GM12878 (cell line): ENCODE measurements at regions not wholly inside any gene's neighbourhood (a gene's known extent, or its start where the extent isn't known, plus 50 kb on each side); places are given as distances from the start of the nearest gene placed in this dataset.

ENCODE experiments used
- ATAC-seq: fragments of 200-7000 bp; cut with Tn5 transposase; 3 replicates; pipeline ENCODE4 v1.9.1; 2020; ENCODE audit warnings: mild to moderate bottlenecking, moderate library complexity
- BruUV-seq: library from RNA; stranded (reverse); fragments of 400-500 nt; replicated peaks from 2 replicates; lab custom pipeline; 2021; lab: Mats Ljungman, UMichigan
- CTCF ChIA-PET: fragments of 300-600 bp; sonication (Branson Sonifier 250); formaldehyde crosslinking; extraction: SDS; loops from one replicate; lab custom pipeline; 2021; ENCODE audit warnings: inconsistent platforms; lab: Yijun Ruan, JAX
- POLR2A ChIA-PET: fragments of 350-600 bp; formaldehyde crosslinking; extraction: SDS; loops from one replicate; lab custom pipeline; 2021; ENCODE audit warnings: inconsistent platforms; lab: Charles Lee
- RAD21 ChIA-PET: fragments of 300-600 bp; sonication (Branson Sonifier 250); formaldehyde crosslinking; loops from one replicate; lab custom pipeline; 2023; ENCODE audit warnings: antibody characterized with exemption; ENCODE audit not compliant: unreplicated experiment; lab: Charles Lee
- SMC1A ChIA-PET: fragments of 300-600 bp; sonication (Branson Sonifier 250); formaldehyde crosslinking; loops from one replicate; lab custom pipeline; 2023; ENCODE audit not compliant: unreplicated experiment, uncharacterized antibody; lab: Charles Lee
- DNase-seq: peaks from one replicate; pipeline ENCODE4 v3.0.0-alpha.2; 2011; ENCODE audit warnings: low read depth, low spot score
- FAIRE-seq: peaks from 3 replicates; lab custom pipeline; 2011; peaks lifted over from hg19 to GRCh38; lab: Jason Lieb, UNC
- H2AFZ ChIP-seq: 2 replicates; pipeline ENCODE4 v1.6.0; 2011; ENCODE audit warnings: low read depth, low read length, control low read depth; ENCODE audit not compliant: control insufficient read depth
- H3K27ac ChIP-seq: 2 replicates; pipeline ENCODE4 v1.5.1; 2011; ENCODE audit warnings: control low read depth; ENCODE audit not compliant: control insufficient read depth, insufficient read depth
- H3K27me3 ChIP-seq, 2 experiments: replicated peaks in 1 of 2; 2 replicates each; pipeline versions ENCODE4 v1.6.0 to v1.6.1; 2011; ENCODE audit warnings: low read length in 1 of 2; ENCODE audit not compliant: control insufficient read depth in 2 of 2, insufficient read depth in 2 of 2
- H3K36me3 ChIP-seq, 2 experiments: 2 replicates each; pipeline ENCODE4 v1.5.1; 2011; ENCODE audit warnings: low read length in 1 of 2; ENCODE audit not compliant: control insufficient read depth in 2 of 2, insufficient read depth in 2 of 2
- H3K4me1 ChIP-seq: 2 replicates; pipeline ENCODE4 v1.6.1; 2011; ENCODE audit warnings: mild to moderate bottlenecking, low read length, moderate library complexity, mixed read lengths; ENCODE audit not compliant: control insufficient read depth, insufficient read depth
- H3K4me2 ChIP-seq: 2 replicates; pipeline ENCODE4 v1.6.0; 2011; ENCODE audit warnings: control low read depth; ENCODE audit not compliant: control insufficient read depth, insufficient read depth
- H3K4me3 ChIP-seq: fragments of 200-600 bp; sonication (generic); 2 replicates; pipeline ENCODE4 v1.5.1; 2016
- H3K79me2 ChIP-seq: 2 replicates; pipeline ENCODE4 v1.6.0; 2011; ENCODE audit warnings: low read length; ENCODE audit not compliant: control insufficient read depth, insufficient read depth
- H3K9ac ChIP-seq: 2 replicates; pipeline ENCODE4 v1.8.0; 2011; ENCODE audit warnings: low read length, control low read depth, mixed read lengths; ENCODE audit not compliant: control insufficient read depth, insufficient read depth
- H3K9me3 ChIP-seq: replicated peaks from 3 replicates; pipeline ENCODE4 v1.5.1; 2011; ENCODE audit warnings: mild to moderate bottlenecking, low read length; ENCODE audit not compliant: control insufficient read depth, insufficient read depth
- H4K20me1 ChIP-seq: 2 replicates; pipeline ENCODE4 v1.6.0; 2011; ENCODE audit not compliant: control insufficient read depth, insufficient read depth
- ASH2L ChIP-seq: fragments of 300-600, 200-600 bp; sonication (generic); IDR thresholded peaks from 2 replicates; pipeline ENCODE4 v1.6.1; 2017; ENCODE audit warnings: low read depth, mild to moderate bottlenecking, borderline replicate concordance
- ATF7 ChIP-seq: fragments of 450-650 bp; IDR thresholded peaks from 2 replicates; pipeline ENCODE4 v1.6.1; 2016; ENCODE audit warnings: low read depth, mild to moderate bottlenecking
- CREB1 ChIP-seq: IDR thresholded peaks from 2 replicates; pipeline ENCODE4 v1.6.1; 2012; ENCODE audit warnings: low read depth, mild to moderate bottlenecking, inconsistent platforms
- FOXM1 ChIP-seq: IDR thresholded peaks from 2 replicates; pipeline ENCODE4 v1.6.1; 2012; ENCODE audit warnings: low read depth, mild to moderate bottlenecking, inconsistent platforms, low read length, moderate library complexity
- MTA2 ChIP-seq: fragments of 450-650 bp; IDR thresholded peaks from 2 replicates; pipeline ENCODE4 v1.6.1; 2016; ENCODE audit warnings: low read depth, mild to moderate bottlenecking, moderate library complexity
- PAX8 ChIP-seq: fragments of 450-650 bp; IDR thresholded peaks from 2 replicates; pipeline ENCODE4 v1.6.1; 2017; ENCODE audit warnings: mild to moderate bottlenecking, moderate library complexity
- ZBTB33 ChIP-seq: fragments of 450-650 bp; IDR thresholded peaks from 2 replicates; pipeline ENCODE4 v1.6.1; 2017; ENCODE audit warnings: mild to moderate bottlenecking
- ZBTB4 ChIP-seq: fragments of 450-650 bp; formaldehyde crosslinking; IDR thresholded peaks from 2 replicates; pipeline ENCODE4 v1.4.0; 2022; ENCODE audit warnings: mild to moderate bottlenecking, moderate library complexity
- WGBS: methylation state at CpG from one replicate; pipeline ENCODE4 v1.1.6; 2016; ENCODE audit warnings: low lambda C conversion rate; ENCODE audit not compliant: insufficient replicate concordance, insufficient coverage; ENCODE audit errors: missing lambda C conversion rate; 5-methylcytosine and 5-hydroxymethylcytosine counted together
- in situ Hi-C: fragments of 300-500 bp; cut with MboI; formaldehyde crosslinking; loops from 9 replicates; pipeline ENCODE4 v1.14.3; 2018; ENCODE audit warnings: mixed read lengths
- intact Hi-C: fragments of 100-400 bp; cut with micrococcal nuclease; formaldehyde crosslinking; loops from one replicate; pipeline ENCODE4 v1.14.2; 2022; ENCODE audit not compliant: unreplicated experiment
- TF ChIP-seq, protein P1 (sequence below): IDR thresholded peaks from 2 replicates; pipeline ENCODE4 v1.6.1; 2011; ENCODE audit warnings: borderline replicate concordance, low read depth, mild to moderate bottlenecking, moderate library complexity, low read length; ENCODE audit not compliant: insufficient read depth, poor library complexity, severe bottlenecking

DNA sequence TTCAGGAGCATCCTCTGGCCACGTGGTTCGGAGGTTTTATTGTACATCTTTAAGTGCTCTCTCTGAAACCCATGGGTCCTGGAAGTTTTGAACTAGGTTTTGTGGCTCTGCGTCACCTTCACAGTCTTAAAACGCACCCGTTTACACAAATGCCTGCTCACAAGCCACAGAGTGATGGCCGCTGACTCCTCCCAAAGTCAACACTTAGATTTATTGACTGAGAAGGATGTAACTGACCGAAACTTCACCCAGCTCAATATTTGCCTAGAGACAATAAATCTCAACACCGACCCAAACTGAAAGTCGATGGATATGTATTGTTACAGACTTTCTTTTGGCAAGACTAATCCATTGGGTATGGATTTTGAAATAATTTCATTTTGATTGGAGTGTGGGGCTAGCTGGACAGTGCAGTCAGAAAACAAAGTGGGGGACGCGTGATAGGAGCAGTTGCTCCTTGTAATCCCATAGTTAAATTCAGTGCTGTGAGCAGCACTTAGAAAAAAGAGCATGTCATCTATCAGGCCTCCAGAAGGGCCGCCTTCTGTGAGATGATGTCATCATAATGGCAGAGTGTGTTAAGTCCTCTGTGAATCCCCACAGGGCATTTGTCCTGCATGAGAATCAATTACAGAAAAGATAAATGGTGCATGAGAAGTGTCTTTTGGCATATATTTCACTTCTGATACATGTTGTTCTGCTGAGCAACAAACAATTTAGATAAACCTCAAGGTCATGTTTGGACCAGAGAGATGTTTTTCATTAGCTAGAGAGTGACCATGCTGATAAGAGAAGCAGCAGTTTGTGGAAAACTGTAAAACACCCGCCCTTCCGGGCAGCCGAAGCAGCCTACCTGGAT lies 183.7 kb downstream of the INO80D start:
- CTCF ChIA-PET, result interaction anchor here (0.6 to 1.9 kb wide), 2 partner anchors 24 to 46 kb away, joined by 4 to 10 read pairs; no protein-coding TSS in a partner anchor
- RAD21 ChIA-PET, result no interaction called here
- Histone ChIP-seq H4K20me1 (no peaks in the 10 kb centered on the region), H3K9me3 (no peaks in the 10 kb centered on the region; the same call in 1 of the 3 replicates), H3K79me2 (no peaks in the 10 kb centered on the region), H3K4me3 (no peak overlapping the region), H3K27me3 (no peaks in the 10 kb centered on the region; a peak in 1 of 4 replicates), H3K9ac (no peak overlapping the region), H3K27ac (no peak overlapping the region), H2AFZ (no peak overlapping the region), H3K36me3 (no peaks in the 10 kb centered on the region), H3K4me2 (no peak overlapping the region), H3K4me1 (no peaks in the 10 kb centered on the region)
- in situ Hi-C loops, result no loop called here
- DNase-seq (no peak), ATAC-seq (0 out of 3 replicates have a peak, but pooled peaks have one; percentile 32), FAIRE-seq (no peak)
- BruUV-seq, result no TSS peak
- POLR2A ChIA-PET, result interaction anchor here (0.7 kb wide), 1 partner anchor 65 kb away, joined by 3 read pairs; no protein-coding TSS in a partner anchor
- SMC1A ChIA-PET, result no interaction called here
- TF ChIP-seq ASH2L, result no peak
- TF ChIP-seq ATF7, result peak; percentile 38; the same call in 1 of the 2 replicates
- 45% methylated on average over 15 of the region's 15 CpGs for WGBS
- intact Hi-C loops, result no loop called here

DNA sequence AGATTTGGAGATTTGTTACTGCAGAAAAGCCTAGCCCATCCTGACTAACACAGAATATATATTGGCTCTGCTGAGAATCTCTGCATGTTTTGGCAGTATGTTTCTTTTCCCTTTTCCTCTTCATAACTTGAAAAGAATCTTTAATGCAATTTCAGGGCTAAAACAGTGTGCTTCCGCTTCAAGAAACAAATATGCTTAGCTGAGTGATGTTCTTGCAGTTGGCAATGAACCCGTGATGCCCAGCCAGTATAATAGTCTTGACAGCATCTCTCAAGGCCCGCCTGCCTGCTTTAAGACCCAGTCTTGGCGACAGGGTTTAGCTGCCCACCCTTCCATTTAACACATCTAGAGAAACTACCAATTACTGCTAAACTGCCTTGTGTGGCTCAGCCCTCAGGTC lies 184.5 kb downstream of the INO80D start:
- ChIA-PET POLR2A (no interaction called here), CTCF (interaction anchor here (1.9 kb wide), 1 partner anchor 24 kb away, joined by 10 read pairs; no protein-coding TSS in a partner anchor), RAD21 (no interaction called here), SMC1A (no interaction called here)
- ATAC-seq, result no peak
- no peak overlapping the region for H3K27ac ChIP-seq
- no peaks in the 10 kb centered on the region; the same call in 1 of the 3 replicates for H3K9me3 ChIP-seq
- no TSS peak for BruUV-seq
- intact Hi-C loops (no loop called here), in situ Hi-C loops (no loop called here)
- no peak overlapping the region for H2AFZ ChIP-seq
- no peaks in the 10 kb centered on the region for H3K4me1 ChIP-seq
- no peaks in the 10 kb centered on the region for H3K36me3 ChIP-seq
- no peak for FAIRE-seq
- H3K9ac ChIP-seq, result no peak overlapping the region
- no peaks in the 10 kb centered on the region; a peak in 1 of 4 replicates for H3K27me3 ChIP-seq
- H3K4me3 ChIP-seq, result no peak overlapping the region
- no peak for DNase-seq
- 15% methylated on average over 4 of the region's 4 CpGs for WGBS
- no peaks in the 10 kb centered on the region for H3K79me2 ChIP-seq
- H3K4me2 ChIP-seq, result no peak overlapping the region
- no peaks in the 10 kb centered on the region for H4K20me1 ChIP-seq
- no peak for TF ChIP-seq ZBTB4
- TF ChIP-seq ZBTB33, result no peak
- TF ChIP-seq MTA2, result no peak
- TF ChIP-seq CREB1, result no peak
- TF ChIP-seq, protein P1, sequence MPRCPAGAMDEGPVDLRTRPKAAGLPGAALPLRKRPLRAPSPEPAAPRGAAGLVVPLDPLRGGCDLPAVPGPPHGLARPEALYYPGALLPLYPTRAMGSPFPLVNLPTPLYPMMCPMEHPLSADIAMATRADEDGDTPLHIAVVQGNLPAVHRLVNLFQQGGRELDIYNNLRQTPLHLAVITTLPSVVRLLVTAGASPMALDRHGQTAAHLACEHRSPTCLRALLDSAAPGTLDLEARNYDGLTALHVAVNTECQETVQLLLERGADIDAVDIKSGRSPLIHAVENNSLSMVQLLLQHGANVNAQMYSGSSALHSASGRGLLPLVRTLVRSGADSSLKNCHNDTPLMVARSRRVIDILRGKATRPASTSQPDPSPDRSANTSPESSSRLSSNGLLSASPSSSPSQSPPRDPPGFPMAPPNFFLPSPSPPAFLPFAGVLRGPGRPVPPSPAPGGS, result no peak
- TF ChIP-seq FOXM1, result no peak
- no peak for TF ChIP-seq PAX8
